ENCODE measurements at regions not wholly inside any gene's neighbourhood (a gene's known extent, or its start where the extent isn't known, plus 50 kb on each side); places are given as distances from the start of the nearest gene placed in this dataset.
"Not testable (repeated sequence)": the region's sequence is repeated elsewhere in the genome, so short reads cannot be mapped to it uniquely, and the experiment has no call there.

DNA sequence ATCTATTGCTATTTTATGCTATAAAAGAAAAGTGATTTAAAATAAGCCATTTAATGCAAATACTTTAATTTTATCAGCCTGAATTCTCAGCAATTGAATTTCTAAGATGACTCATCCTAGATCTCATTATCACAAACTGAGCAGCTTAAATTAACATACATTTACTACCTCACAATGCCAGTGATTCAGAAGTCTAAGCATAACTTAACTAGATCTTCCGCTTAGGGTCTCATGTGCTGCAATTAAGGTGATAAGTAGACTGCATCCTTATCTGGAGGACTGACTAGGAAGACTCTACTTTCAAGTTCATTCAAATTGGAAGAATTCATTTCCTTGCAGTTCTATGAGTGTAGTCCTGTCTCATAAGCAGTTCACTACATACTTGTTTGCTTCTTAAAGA lies 286.6 kb downstream of the COL11A1 start:
- TF ChIP-seq, protein P1, sequence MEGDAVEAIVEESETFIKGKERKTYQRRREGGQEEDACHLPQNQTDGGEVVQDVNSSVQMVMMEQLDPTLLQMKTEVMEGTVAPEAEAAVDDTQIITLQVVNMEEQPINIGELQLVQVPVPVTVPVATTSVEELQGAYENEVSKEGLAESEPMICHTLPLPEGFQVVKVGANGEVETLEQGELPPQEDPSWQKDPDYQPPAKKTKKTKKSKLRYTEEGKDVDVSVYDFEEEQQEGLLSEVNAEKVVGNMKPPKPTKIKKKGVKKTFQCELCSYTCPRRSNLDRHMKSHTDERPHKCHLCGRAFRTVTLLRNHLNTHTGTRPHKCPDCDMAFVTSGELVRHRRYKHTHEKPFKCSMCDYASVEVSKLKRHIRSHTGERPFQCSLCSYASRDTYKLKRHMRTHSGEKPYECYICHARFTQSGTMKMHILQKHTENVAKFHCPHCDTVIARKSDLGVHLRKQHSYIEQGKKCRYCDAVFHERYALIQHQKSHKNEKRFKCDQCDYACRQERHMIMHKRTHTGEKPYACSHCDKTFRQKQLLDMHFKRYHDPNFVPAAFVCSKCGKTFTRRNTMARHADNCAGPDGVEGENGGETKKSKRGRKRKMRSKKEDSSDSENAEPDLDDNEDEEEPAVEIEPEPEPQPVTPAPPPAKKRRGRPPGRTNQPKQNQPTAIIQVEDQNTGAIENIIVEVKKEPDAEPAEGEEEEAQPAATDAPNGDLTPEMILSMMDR (IDR thresholded peaks at IDR 0.05; ENCODE audit: low read depth, low read length): no peak
- no peak for DNase-seq (ENCODE audit: extremely low read depth, low read depth)

DNA sequence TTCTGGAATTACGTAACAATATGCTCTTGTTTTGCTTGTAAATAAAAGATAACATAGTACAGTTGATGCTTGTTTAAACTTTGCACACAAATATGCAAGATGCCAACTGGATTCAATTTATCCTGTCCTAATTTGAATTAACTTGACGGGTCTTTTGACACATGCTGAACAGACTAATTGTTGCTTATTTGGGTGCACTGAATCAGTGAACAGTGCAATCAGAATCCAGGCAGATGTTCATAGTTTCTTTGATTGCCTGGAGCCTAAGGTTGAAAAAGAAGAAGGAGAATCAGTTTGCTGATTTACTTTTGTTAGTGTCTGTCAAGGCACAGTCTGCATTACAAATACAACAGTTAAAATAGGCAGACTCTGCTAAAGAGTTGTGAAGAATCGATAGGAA lies 307.9 kb downstream of the COL11A1 start:
- TF ChIP-seq, protein P1 (IDR thresholded peaks at IDR 0.05; ENCODE audit: low read depth, low read length): no peak
- no peak for DNase-seq (ENCODE audit: extremely low read depth, low read depth)

DNA sequence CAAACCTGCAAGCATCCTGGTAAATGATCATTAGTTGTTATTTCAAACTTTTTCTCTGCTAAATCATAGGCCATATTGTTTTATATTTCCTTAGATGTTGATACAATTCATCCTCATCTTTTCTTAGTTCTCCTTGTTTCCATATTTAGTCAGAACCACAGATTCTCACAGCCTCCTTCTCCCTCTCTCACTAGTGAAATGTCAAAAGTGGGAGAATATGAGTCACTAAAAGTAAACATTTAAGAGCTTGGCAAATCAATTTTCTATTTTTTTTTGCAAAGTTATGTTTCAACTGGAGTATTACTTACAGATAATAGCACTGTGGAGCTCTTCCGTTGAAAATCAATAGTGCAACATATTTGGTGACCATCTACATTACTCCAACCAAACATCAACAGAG lies 308.8 kb downstream of the COL11A1 start:
- TF ChIP-seq, protein P1 (IDR thresholded peaks at IDR 0.05; ENCODE audit: low read depth, low read length): no peak
- DNase-seq (ENCODE audit: extremely low read depth, low read depth): no peak

DNA sequence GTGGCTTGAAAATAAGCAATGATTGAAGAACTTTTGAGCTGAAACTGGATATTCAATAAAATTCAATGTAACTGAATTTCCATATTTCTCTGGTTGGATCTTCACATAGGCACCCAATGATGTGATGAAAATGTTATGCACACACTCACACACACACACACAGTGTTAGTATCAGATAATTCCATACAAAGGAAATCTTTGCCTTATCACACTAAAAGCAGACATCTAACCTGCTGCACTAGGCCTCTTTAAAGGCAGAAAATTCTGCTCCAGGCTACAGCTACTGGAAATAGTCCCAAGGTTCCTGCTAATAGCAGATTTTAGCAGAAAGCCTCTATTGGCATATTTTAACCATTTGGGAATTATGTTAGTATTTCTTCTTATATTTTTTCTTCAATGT lies 309.6 kb downstream of the COL11A1 start:
- TF ChIP-seq, protein P1 (IDR thresholded peaks at IDR 0.05; ENCODE audit: low read depth, low read length): no peak
- DNase-seq (ENCODE audit: extremely low read depth, low read depth): no peak

DNA sequence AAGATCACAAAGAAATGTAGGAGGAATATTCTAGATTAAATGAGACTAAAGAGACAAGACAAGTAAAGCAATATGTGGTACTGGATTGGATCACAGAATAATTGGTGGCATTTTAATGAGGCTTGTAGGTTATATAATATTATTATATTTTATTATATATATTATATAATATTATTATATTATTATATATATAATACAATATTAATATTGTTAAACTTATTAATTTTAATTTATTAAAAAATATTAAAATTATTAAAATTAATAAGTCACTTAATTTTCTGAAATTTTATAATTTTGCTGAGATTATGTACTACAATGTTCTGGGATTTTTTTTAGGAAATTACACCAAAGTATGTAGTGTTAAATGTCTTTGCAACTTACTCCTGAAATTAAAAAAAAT lies 311.9 kb downstream of the COL11A1 start:
- TF ChIP-seq, protein P1 (IDR thresholded peaks at IDR 0.05; ENCODE audit: low read depth, low read length): no peak

DNA sequence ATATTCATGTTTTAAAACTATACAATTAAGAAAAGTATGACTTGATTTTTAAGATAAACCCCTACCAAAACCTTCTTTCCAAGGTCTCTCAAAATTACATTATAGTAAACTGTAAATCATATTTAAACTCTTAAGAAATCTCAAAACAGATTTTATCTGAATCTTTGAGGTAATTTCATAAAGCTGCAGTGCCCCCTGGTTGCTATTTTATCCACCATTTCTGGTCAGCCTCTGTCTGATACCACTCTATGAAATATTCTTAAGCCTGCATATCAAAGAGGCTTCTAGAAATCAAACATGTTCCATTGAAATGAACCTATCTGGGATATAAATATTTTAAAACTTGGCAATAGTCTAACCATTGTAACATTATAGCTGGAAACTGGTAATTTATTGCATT lies 317.3 kb downstream of the COL11A1 start:
- DNase-seq (ENCODE audit: extremely low read depth, low read depth): no peak
- TF ChIP-seq, protein P1 (IDR thresholded peaks at IDR 0.05; ENCODE audit: low read depth, low read length): no peak

More for the DNA sequence above, 311.9 kb downstream of the COL11A1 start:
- DNase-seq (ENCODE audit: extremely low read depth, low read depth): no peak

DNA sequence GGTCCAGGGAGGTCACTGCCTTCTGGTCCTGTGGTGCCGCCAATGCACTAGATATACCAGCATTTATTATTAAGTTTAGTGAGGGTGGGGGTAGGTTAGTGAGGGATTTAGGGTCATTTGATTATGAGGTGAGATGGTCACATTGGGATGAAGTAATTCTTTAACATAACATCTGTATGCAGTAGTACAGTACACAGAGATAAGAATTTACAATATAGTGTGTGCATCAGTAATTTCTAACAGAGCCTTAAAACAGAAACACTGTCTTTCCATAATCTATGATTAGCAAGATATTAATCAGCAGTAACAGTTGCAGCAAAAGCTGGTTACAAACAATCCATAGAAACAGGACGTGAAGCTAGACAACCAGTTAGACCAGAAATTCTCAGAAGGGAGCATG lies 318.4 kb downstream of the COL11A1 start:
- DNase-seq (ENCODE audit: extremely low read depth, low read depth): not testable (repeated sequence)

DNA sequence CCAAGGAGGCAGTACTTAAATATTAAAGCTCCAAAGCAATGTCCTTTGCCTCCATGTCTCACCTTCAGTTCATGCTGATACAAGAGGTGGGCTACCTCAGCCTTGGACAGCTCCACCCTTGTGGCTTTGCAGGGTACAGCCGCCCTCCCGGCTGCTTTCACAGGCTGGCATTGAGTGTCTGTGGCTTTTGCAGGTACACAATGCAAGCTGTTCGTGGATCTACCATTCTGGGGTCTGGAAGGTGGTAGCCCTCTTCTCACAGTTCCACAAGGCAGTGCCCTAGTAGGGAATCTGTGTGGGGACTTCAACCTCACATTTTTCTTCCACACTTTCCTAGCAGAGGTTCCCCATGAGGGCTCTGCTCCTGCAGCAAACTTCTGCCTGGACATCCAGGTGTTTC lies 324.8 kb downstream of the COL11A1 start:
- TF ChIP-seq, protein P1 (IDR thresholded peaks at IDR 0.05; ENCODE audit: low read depth, low read length): no peak
- no peak for DNase-seq (ENCODE audit: extremely low read depth, low read depth)
